SIG-M5 treated with dmso at 0.1 percent for 504 hours (cell line): ENCODE measurements at regions not wholly inside any gene's neighbourhood (a gene's known extent, or its start where the extent isn't known, plus 50 kb on each side); places are given as distances from the start of the nearest gene placed in this dataset.
"Not testable (repeated sequence)": the region's sequence is repeated elsewhere in the genome, so short reads cannot be mapped to it uniquely, and the experiment has no call there.

Experiments used
- DNase-seq: peaks from one replicate; lab custom pipeline; 2025; ENCODE audit not compliant: unreplicated experiment; lab: John Stamatoyannopoulos, UW

DNA sequence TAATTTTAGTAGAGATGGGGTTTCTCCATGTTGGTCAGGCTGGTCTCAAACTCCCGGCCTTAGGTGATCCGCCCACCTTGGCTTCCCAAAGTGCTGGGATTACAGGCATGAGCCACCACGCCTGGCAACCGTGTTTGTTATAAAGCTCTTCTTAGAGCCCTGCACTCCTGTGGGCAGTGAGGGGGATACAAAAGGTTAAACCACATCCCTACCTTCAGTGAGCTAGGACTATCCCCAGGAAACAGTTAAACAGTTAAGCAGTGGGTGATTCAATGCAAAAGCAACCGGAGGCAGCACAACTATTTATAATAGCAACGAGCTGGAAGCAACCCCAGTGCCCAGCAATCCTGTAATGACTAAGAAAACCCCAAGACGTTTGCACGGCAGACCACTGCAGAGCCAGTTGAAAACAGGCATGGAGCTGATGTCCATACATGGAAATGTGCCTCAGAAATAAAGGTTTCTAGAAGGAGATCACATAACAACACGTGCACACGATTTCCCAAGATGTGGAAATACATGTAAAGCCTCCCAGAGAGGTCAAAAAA is 107.2 kb upstream of the LYZL2 start:
- peak; percentile 71 for DNase-seq

DNA sequence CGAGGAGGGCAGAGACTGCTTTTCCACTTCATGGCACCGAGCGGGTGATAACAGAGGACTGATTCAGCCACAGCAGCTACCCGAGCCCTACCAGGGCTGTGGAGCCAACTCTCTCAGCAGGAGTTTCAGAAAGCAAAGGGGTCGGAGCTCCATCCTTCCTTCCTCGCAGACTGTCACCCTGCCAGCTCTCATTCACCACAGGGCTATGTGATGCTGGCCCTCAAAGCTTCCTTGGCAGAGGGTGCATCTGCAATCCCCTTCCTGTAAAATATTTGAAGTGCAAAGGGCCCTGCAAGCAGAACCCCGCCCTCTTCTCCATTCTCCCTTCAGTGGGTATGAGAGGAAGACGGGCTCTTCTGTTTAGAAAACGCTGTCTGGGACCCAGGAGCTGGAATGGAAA is 105.3 kb upstream of the LYZL2 start:
- no peak for DNase-seq

DNA sequence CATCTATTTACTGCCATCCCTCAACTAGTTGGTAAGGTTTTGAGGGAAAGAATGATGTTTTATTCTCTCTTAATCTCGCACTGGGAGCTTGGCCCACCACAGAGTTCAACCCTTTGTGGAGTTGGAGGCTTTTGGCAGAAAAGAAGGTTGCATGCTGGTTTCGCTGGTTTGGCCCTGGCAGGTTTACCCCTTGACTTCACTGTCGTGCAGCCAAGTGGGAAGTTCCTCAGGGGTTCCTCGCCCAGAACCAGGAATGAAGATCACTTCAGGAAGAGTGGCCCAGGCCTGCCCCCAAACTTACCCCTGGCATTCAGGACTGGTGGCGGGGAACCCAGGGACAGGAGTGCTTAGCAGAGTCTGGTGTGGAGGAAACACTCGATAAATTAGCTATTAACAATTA is 103.1 kb upstream of the LYZL2 start:
- DNase-seq: no peak

DNA sequence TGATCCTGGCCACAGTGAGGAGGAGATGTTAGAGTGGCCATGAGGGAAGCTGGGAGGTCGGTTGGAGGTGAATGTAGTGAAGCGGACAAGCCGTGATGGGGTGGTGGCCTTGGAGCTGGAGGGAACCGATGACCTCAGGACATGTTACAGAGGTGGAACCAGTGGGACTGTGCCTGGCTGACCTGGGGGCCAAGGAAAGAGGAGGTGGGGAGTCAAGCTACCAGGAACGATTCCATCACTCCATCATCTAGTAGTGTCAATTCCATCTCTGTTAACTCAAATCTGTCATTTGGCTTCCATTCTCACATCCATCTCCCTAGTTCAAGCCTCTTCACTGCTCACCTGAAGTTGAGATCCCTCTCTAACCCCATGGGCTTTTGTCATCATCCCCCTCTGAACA is 102.4 kb upstream of the LYZL2 start:
- DNase-seq: no peak

- DNase-seq: no peak
Observed at GRCh38 chr10:30730306-30730705, 100.8 kb upstream of the LYZL2 start.

- DNase-seq: no peak
Observed at GRCh38 chr10:30728766-30729165, 99.2 kb upstream of the LYZL2 start.

- DNase-seq: no peak
Observed at GRCh38 chr10:30728127-30728526, 98.6 kb upstream of the LYZL2 start.

- no peak for DNase-seq
Observed at GRCh38 chr10:30727524-30727923, 98.0 kb upstream of the LYZL2 start.

DNA sequence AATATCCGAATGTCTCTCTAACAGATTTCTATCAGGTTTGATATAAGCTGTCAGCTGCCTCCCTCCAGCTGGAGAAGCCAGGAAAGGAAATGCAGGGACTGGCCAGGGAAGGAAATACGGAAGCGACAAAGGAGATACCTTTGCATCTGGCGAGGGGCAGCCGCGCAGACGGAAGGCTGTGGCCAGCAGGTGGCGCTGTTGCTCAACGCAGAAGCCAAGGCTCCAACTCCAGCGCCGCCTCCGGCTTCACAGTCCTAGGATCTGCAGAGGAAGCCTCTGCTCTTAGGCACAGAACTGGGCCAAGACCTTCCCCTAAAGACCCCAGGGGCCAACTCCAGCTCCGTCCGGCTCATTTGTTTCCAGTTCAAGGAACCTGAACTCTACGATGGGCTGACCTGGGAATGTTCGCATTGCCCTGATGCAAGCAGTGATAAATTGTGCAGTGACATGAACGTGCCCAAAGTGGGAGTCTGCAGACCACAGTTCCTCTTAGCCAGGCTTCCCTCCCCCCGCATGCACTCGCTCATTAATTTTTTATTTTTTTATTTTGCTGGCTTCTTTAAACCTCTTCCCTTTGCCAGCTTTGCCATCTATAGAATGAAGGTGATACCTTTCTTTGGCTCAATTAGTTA is 97.3 kb upstream of the LYZL2 start:
- DNase-seq: peak; percentile 50

DNA sequence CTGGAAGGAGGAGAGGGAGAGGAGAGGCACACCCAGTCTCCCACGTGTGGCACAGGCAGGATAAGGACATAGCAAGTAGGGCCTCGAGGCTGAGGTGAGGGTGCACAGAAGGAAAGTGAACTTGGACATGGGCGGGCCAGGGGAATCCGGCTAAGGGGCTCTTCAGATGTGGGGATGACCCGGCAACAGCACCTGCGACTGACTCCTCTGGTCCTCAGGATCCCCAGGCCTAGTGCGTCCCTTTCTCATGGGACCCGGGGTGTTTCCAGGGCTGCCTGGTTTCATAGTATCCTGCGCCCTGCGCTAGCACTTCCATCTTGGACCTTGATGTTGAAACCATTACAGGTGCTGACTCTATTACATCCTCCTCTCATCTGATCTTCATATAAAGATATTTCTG is 96.1 kb upstream of the LYZL2 start:
- DNase-seq: no peak

GRCh38 chr10:30724296-30724695 is 94.7 kb upstream of the LYZL2 start:
- no peak for DNase-seq

DNA sequence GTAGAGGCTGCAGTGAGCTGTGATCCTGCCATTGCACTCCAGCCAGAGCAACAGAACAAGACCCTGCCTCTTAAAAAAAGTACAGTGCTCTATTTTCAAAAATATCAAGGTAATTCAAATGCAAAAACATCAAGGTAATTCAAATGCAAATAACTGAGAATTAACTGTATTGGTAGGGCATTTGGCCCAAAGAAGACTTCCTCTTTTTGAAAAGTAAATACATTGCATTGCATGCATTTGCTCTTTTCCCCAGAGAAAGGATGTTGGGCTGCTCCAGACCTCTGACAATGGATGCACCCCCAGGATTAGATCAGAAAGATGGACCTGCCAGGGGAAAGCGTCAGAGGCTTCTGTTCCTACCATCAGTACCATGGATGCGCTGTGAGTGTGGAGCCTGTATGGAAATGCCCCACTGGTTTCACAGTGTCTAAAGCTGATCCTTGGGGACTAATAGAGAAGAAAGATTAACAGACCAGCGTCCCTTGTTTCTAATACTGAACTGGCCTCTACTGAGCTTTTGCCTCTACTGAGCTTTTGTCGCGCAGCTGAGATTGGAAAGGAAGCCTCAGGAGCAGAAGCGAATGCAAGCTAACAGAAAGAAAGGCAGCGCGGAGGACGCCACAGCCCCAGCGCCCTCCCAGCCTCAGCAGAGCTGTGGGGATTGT is 93.5 kb upstream of the LYZL2 start:
- DNase-seq: no peak

DNA sequence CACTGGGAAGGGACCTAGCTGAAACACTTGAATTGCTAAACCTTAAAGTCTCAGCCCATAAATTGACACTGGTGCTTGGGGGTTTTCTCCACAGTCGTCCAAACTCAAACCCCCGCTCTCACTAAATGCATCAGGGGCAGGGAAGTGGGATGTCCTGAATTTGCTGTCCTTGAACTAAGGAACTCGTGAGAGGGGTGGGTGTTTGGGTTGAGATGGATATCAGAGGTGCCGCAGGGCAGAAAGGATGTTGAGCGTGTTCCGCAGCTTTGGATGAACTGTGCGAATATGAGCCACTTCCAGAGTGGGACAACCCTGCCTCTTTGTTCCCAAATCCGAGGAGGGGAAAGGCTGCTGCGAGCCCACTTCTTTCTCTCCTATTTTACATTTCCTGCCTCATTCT is 90.3 kb upstream of the LYZL2 start:
- DNase-seq: no peak

DNA sequence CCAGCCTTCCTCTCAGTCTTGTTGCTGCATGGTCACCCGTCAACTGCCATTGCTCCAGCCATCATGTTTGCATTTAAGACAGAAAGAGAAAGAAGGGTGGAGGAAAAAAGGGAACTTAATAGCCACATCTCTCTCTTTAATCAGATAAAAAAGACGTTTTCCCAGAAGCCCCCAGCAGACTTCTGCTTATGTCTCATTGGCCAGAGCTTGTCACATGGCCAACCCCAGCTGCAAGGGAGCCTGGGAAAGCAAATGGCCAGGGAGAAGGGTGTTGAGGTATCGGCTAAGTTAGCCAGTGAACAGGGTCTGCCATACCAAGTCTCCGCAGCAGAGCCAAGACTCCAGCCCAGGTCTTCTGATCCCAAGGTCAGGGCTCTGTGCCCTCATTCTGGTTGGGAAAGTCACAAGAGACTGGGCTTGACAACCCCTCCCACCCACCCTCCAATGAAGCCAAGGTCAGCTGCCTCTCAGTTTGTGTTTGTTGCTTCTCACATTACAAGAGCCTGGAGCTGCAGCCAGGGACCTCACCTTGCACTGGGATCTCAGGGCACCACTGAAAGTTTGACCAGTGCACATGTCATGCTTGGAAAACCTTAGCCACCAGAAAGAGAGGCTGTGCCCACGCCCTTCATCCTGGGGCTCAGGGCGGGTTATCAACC is 80.3 kb upstream of the LYZL2 start:
- no peak for DNase-seq

GRCh38 chr10:30709229-30709628 is 79.7 kb upstream of the LYZL2 start:
- DNase-seq: no peak

DNA sequence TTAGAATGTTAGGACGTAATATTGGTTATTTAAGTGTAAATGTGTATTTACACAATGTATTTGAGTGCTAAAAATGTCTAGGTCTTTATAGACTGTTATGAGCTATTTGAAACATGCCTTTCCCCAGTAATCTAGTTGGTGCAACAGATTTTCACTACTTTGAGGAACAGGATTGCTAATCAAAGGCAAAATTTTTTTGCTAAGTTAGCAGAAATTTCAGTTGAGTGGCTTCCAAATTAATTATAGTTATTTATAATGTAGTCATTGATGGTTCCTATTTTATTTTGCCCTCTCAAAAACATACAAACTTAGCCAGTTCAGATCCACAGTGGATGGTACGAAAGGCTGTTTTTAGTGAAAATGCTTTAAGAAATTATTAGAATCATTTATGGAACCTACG is 78.7 kb upstream of the LYZL2 start:
- DNase-seq: no peak

DNA sequence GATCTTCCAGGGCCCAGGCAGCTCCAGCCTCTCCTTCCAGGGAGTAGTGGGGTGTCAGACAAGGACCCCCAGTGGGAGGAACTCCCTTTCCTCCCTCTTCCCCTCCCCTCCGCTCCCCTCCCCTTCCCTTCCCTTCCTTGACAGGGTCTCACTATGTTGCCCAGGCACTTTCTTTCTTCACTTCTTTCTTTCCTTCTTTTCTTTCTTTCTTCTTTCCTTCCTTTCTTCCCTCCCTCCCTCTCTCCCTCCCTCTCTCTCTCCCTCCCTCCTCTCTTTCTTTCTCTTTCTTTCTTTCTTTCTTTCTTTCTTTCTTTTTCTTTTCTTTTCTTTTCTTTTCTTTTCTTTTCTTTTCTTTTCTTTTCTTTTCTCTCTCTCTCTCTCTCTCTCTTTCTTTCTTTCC is 76.6 kb upstream of the LYZL2 start:
- not testable (repeated sequence) for DNase-seq

DNA sequence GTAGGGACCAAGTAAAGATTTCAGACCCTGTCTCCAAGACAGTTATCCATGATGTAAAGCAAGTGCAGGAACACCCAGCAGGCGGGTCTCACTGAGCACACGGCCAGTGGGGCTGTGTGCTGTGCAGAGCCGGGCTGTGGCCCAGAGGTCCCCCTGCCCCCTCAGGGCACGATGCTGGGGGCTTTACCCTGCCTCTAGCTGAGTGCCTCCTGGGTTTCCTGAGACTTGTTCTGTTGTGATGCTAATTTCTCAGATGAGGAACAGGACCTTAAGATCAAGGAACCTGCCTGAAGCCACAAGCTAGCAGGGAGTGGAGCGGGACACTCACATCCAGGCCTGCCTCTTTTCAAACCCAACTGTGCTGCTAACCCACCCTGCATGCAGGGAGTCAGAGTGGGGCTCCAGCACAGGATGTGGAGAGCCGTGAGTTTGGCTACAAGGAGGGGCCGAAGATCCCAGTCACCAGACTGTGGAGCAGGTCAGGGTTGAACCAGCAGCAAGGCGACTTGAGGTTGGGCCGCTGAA is 76.1 kb upstream of the LYZL2 start:
- no peak for DNase-seq

DNA sequence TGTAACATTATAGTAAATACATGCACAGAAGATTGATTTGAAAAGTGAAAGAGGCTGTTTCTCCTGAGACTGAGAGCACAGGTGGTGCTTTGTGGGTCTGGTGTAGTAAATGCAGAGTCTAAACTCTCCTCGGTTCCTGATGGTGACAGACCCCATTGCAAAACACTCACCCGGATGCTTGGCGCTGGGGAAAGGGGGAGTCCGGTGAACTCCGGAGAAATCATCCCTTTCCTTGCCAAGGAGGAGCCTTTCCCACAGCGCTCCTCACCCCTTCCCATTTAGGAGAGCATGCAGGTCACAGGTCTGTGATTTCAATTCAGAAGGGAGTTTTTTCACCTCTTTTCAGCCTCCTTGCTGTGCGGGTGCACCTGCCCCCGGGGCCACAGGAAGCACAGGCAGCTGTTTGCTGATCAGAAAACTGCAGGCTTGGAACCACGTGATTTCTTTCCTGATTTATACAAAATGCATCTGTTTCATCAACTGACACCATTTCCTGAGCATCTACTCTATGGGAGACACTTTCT is 75.6 kb upstream of the LYZL2 start:
- no peak for DNase-seq

DNA sequence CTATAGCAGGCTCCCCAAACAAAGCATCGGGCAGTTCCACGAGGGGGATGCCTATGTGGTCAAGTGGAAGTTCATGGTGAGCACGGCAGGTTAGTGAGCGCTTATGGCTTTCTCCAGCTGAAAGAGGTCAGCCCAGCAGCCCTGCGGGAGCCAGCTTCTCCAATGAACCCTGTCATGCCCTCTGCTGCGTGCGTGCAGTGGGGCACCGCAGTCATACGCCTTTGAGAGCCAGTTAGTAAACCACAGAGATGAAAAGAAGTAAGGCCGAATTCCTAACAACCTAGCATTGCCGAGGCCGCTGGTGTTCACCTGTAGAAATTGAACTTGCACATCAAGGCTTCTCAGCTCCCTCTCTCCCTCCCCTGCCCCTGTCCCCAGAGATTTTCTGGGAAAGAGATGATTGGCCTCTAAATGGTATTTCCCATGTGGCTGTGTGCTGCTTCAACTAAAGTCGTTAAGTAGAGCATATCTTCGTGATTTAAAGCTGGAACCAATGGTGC is 75.1 kb upstream of the LYZL2 start:
- DNase-seq: not testable (repeated sequence)

- DNase-seq: no peak
Observed at GRCh38 chr10:30704026-30704600, 74.6 kb upstream of the LYZL2 start.
